ENCODE measurements at regions not wholly inside any gene's neighbourhood (a gene's known extent, or its start where the extent isn't known, plus 50 kb on each side); places are given as distances from the start of the nearest gene placed in this dataset.

GRCh38 chr3:188010478-188010877, 143.5 kb upstream of the LPP start:
- TF ChIP-seq POLR2A (IDR thresholded peaks at IDR 0.05; ENCODE audit: borderline replicate concordance, extremely low read depth, insufficient read depth, insufficient read length): no peak
- no peak for TF ChIP-seq YY1 (IDR thresholded peaks at IDR 0.05; ENCODE audit: extremely low read depth, insufficient replicate concordance, low read depth, low read length)
- no peak for TF ChIP-seq CTCF (IDR thresholded peaks at IDR 0.05 in 2 of 3, conservative IDR thresholded peaks at IDR 0.05 in 1 of 3; ENCODE audit: borderline replicate concordance in 1 of 3, insufficient read depth in 1 of 3, low read depth in 2 of 3, low read length in 2 of 3)
- TF ChIP-seq FOSL1 (IDR thresholded peaks at IDR 0.05; ENCODE audit: low read depth): no peak

All from HCT116 (cell line).